Neural cell (in vitro differentiated cells): ENCODE measurements at regions not wholly inside any gene's neighbourhood (a gene's known extent, or its start where the extent isn't known, plus 50 kb on each side); places are given as distances from the start of the nearest gene placed in this dataset.

Experiments used
- EP300 ChIP-seq: fragments of 450-650 bp; conservative IDR thresholded peaks from 2 replicates; pipeline ENCODE4 v1.6.1; 2014; ENCODE audit warnings: antibody characterized with exemption, mild to moderate bottlenecking, moderate library complexity; ENCODE audit not compliant: poor library complexity, severe bottlenecking
- POLR2AphosphoS5 ChIP-seq: IDR thresholded peaks from 2 replicates; pipeline ENCODE4 v1.6.1; 2012
- RAD21 ChIP-seq: fragments of 450-650 bp; conservative IDR thresholded peaks from 2 replicates; pipeline ENCODE4 v1.6.1; 2014; ENCODE audit warnings: antibody characterized with exemption, mild to moderate bottlenecking, moderate library complexity
- TF ChIP-seq, protein P1 (sequence below): fragments of 450-650 bp; IDR thresholded peaks from 2 replicates; pipeline ENCODE4 v1.5.1; 2014; ENCODE audit warnings: antibody characterized with exemption, mild to moderate bottlenecking, moderate library complexity; ENCODE audit not compliant: poor library complexity, severe bottlenecking

DNA sequence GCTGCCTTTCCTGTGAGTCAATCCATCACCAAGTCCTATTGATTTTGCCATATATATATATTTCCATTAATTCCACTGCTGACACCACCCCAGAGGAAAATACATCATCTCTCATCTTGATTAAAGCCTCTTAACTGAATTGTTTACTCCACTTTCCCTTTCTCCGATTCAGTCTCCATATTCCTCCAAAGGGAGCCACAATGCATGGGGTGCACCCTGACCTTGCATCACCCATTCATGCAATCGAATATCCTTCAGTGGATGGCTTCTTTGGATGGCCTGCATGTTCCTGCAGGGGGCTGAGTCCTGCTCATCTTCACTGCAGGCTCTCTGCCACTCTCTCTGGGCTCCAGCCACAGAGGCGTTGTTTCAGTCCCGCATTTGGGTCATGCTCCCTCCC is 231.0 kb downstream of the SNX18 start:
- TF ChIP-seq EP300 = no peak
- TF ChIP-seq POLR2AphosphoS5 = no peak
- TF ChIP-seq, protein P1, sequence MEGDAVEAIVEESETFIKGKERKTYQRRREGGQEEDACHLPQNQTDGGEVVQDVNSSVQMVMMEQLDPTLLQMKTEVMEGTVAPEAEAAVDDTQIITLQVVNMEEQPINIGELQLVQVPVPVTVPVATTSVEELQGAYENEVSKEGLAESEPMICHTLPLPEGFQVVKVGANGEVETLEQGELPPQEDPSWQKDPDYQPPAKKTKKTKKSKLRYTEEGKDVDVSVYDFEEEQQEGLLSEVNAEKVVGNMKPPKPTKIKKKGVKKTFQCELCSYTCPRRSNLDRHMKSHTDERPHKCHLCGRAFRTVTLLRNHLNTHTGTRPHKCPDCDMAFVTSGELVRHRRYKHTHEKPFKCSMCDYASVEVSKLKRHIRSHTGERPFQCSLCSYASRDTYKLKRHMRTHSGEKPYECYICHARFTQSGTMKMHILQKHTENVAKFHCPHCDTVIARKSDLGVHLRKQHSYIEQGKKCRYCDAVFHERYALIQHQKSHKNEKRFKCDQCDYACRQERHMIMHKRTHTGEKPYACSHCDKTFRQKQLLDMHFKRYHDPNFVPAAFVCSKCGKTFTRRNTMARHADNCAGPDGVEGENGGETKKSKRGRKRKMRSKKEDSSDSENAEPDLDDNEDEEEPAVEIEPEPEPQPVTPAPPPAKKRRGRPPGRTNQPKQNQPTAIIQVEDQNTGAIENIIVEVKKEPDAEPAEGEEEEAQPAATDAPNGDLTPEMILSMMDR = no peak
- no peak for TF ChIP-seq RAD21
